HG03066 (cell line): ENCODE measurements at regions not wholly inside any gene's neighbourhood (a gene's known extent, or its start where the extent isn't known, plus 50 kb on each side); places are given as distances from the start of the nearest gene placed in this dataset.

Experiments
- ATAC-seq: cut with Tn5 transposase; IDR thresholded peaks from one replicate; pipeline ENCODE4 v1.9.1; 2021; ENCODE audit warnings: low read depth; ENCODE audit not compliant: unreplicated experiment

DNA sequence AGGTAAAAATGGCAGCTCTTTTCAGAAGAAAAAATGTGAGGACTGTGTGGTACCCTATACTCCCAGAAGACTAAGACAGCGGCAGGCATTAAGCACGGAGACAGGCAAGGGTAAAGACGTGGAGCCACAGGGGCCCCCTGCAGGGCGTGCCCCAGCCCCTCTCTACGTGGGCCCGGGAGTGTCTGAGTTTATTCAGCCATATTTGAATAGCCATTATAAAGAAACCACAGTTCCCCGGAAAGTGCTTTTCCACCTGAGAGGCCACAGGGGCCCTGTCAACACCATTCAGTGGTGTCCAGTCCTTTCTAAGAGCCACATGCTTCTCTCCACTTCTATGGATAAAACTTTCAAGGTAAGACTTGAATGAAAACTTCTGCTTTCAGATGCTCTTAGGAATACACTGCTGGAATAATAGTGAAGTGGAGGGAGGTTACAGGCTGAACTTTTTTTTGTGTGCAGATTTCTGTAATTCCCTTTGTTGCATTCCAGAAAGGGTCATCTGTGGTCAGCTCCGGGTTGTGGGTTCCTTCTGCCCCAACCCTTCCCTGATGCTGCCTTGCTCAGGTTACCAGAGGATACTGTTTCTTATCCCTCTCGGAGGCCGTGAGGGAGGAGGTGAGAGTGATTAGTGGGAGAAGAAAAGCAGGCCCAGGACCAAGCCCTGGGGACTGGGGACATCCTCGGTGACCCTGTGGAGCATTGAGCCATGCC, 58.4 kb downstream of the SLC25A47 start:
- ATAC-seq: no peak

- no peak for ATAC-seq
These were observed 58.9 kb downstream of the SLC25A47 start for GRCh38 chr14:100382106-100382455.

GRCh38 chr14:100383727-100384158, 60.6 kb downstream of the SLC25A47 start:
- peak; percentile 75 for ATAC-seq

DNA sequence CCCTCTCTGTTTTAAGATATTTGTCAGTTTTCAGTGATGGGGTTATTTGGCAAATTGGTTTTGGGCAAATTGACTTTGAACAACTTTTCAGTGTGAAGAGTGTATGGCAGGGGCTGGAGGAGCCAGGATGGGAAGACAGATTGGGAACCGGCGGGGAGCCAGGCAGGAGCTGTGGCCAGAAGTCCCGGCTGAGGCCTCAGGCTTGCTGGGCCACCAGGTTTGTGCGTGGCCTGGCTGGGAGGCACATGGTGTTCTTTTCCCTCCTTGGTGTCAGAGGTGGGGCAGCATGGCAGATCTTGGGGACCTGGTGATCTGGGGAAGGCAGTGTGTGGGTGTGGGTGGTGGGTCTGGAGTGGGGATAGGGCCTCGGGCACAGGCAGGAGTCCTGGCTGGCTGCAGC, 61.1 kb downstream of the SLC25A47 start:
- no peak for ATAC-seq

GRCh38 chr14:100384819-100385813, 62.0 kb downstream of the SLC25A47 start:
- ATAC-seq: no peak

- ATAC-seq: no peak
These were observed 63.0 kb downstream of the SLC25A47 start for GRCh38 chr14:100386121-100386520.

- no peak for ATAC-seq
These were observed 63.7 kb downstream of the SLC25A47 start for GRCh38 chr14:100386846-100387245.

DNA sequence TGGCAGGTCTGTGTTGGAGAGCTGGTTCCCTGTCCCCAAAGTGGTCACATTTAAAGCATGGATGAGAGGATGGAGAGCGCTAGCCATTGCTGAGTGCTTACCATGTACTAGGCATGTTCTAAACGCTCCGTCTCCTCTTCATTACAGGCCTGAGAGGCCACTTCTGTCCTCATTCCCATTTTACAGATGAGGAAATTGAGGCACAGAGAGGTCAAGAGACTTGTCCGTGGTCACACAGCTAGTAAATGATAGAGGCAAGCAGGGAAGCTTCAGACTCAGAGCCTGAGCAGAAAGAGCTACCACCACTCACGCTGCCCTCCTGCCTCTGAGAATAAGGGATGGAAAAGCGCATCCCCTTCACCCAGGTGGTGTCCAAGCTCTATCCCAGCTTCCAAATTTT, 64.3 kb downstream of the SLC25A47 start:
- no peak for ATAC-seq

- no peak for ATAC-seq
These were observed 65.2 kb downstream of the SLC25A47 start for GRCh38 chr14:100388103-100389054.

DNA sequence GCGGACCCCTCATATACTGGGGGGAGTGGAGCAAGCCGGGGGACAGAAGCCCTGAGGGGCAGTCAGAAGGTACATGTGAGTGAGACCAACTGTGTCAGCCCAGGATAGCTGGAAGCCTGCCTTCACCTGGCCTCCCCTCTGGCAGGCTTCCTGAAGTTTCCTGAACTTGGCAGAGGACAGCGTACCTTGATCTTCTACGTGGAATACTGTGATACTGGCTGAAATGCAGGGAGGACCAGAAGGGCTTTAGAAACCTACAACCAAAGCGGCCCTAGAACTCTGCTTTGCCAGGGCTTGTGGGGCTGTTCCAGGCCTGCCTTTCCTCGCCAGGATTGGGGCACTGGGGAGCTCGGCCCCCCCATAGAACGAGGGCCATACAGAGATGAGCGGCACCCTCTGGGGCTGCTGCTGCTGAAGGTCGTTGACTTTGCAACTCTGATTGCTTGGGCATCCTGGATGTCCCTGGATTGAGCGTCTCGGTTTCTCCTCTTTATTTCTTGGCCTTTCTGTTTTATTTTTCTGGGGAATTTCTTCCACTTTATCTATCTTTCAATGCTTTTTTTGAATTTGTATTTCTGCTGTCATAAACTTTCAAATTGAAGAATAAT, 66.5 kb downstream of the SLC25A47 start:
- ATAC-seq: no peak

- ATAC-seq: no peak
These were observed 68.0 kb downstream of the SLC25A47 start for GRCh38 chr14:100391173-100391572.

DNA sequence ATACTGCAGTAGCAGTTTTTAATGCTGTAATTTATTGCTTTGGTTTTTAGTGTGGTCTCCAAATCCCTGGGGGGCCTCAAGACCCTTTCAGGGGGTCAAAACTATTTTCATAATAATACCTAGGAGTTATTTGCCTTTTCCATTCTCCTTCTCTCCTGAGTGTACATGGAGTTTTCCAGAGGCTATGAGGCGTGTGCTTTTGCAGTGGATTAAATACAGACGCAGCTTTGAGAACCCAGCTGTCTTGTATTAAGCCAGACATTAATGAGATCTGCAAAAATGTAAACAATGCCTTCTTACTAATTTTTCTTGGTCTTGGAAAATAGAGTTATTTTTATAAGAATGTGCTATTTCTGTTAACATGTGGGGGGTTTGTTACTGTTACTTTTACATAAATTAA, 68.6 kb downstream of the SLC25A47 start:
- no peak for ATAC-seq

- ATAC-seq: no peak
These were observed 69.2 kb downstream of the SLC25A47 start for GRCh38 chr14:100392356-100392755.

DNA sequence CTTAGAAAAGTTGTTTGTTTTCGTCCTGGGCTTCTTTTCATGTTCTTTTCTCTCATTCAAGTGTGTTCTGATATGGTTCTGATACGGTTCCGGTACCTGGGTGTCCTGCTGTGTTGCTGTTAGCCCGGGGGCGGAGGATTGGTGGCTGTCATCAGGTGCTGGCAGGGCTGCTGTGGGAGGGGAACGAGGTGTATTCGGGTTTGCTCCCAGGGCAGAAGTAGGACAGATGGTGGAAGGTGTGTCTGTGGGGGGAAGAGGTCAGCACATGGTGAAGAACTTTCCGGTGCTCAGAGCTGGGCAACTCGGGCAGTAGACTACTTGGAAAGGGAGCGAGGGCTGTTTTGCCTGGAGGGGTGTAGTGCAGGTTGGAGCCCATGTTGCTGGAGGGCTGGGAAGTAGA, 70.2 kb downstream of the SLC25A47 start:
- ATAC-seq: no peak

DNA sequence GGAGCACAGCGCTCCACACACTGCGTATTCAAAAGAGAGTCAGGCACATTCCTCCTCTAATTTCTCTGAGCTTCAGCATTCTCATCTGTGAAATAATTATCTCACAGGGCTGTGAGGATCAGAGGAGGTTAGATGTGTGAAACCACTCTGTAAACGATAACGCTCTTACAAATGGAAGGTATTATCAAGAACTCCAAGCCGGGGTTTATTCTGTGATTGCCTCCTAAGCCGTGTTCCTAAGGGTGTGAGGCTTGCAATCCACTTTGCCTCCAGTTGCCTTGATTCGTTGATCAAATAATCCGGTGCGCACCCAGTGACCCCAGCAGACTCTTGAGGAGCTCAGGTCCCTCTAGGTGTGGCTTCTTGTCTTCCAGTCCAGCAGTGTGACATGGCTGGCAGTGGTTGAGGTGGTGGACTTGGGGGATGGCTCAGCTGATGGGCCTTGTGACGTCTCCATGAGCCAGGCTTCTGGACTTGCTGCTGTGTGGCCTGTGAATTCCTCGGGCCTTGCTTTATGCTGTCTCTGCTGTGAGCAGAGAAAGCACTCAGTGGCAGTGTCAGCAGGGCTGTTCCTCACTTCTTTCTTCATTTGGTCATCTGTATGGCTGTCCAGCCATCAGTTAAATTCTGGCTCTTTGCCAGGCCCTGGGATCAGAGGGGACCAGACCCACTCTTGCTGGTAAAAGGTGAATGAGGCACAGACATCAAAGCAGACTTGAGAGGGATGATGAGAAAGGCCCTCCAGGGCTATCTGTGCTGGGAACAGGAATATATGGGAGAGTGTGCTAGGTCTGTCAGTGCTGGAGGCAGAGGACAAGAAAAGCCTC, 71.0 kb downstream of the SLC25A47 start:
- ATAC-seq: no peak

DNA sequence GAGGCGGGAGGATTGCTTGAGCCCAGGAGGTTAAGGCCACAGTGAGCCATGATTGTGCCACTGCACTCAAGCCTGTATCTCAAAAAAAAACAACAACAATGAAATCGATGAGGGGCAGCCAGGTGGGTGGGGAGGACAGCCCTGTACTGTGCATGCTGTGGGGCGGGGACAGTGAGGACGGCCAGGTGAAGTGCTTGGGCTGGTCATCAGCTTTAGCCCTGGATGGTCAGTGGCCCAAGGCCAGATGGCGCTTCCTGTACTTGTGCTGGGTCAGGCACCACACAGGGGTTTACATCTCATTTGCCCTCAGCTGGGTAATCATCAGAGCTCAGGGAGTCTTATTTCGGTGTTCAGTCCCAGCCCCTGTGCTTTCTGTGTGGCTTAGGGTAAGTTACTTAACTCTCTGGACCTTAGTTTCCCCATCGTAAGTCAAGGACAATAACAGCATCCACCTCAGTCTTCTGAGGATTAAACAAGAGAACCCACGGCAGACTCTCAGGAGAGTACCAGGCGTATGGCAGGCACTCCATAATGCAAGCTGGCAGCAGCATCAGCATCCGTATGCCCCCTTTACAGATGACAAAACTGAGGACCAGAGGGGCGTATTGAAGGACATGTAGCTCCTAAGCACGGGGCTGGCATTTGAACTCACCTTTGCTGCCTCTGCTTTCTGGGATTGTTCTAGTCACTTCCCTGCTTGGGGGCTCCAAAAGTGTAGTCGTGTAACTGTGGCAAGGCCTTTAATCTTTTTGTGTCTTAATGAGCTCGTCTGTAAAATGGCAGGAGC, 71.9 kb downstream of the SLC25A47 start:
- ATAC-seq: no peak

GRCh38 chr14:100396266-100396795, 73.2 kb downstream of the SLC25A47 start:
- ATAC-seq: no peak

- no peak for ATAC-seq
These were observed 73.9 kb downstream of the SLC25A47 start for GRCh38 chr14:100397005-100397404.
